GM23338 (cell line): ENCODE measurements at regions not wholly inside any gene's neighbourhood (a gene's known extent, or its start where the extent isn't known, plus 50 kb on each side); places are given as distances from the start of the nearest gene placed in this dataset.

Experiments
- ATAC-seq: fragments of 200-7000 bp; cut with Tn5 transposase; 3 replicates; pipeline ENCODE4 v1.9.1; 2020
- DNase-seq: peaks from one replicate; pipeline ENCODE4 v3.0.0-alpha.2; 2015; ENCODE audit warnings: low spot score
- H2AFZ ChIP-seq: fragments of 200-600 bp; sonication (generic); 2 replicates; pipeline ENCODE4 v1.8.0; 2016; ENCODE audit warnings: antibody characterized with exemption, mild to moderate bottlenecking, moderate library complexity
- H3F3A ChIP-seq: fragments of 200-600 bp; sonication (generic); replicated peaks from 2 replicates; pipeline ENCODE4 v1.8.0; 2017; ENCODE audit warnings: antibody characterized with exemption, mixed run types, low read depth
- H3K27ac ChIP-seq: fragments of 200-600 bp; sonication (generic); 2 replicates; pipeline ENCODE4 v1.6.1; 2016; ENCODE audit warnings: low read depth
- H3K27me3 ChIP-seq: fragments of 200-600 bp; sonication (generic); 2 replicates; pipeline ENCODE4 v1.8.0; 2016; ENCODE audit warnings: mild to moderate bottlenecking, mixed run types, moderate library complexity; ENCODE audit not compliant: insufficient read depth
- H3K36me3 ChIP-seq: fragments of 200-600 bp; sonication (generic); 2 replicates; pipeline ENCODE4 v1.8.0; 2016; ENCODE audit warnings: mild to moderate bottlenecking; ENCODE audit not compliant: insufficient read depth
- H3K4me1 ChIP-seq: fragments of 200-600 bp; sonication (generic); 2 replicates; pipeline ENCODE4 v1.8.0; 2016; ENCODE audit warnings: mild to moderate bottlenecking, moderate library complexity; ENCODE audit not compliant: insufficient read depth
- H3K4me2 ChIP-seq: fragments of 200-600 bp; sonication (generic); 2 replicates; pipeline ENCODE4 v1.7.1; 2017; ENCODE audit warnings: mixed run types
- H3K4me3 ChIP-seq: fragments of 200-600 bp; sonication (generic); 2 replicates; pipeline ENCODE4 v1.6.1; 2016; ENCODE audit warnings: mixed run types
- H3K79me2 ChIP-seq: fragments of 200-600 bp; sonication (generic); replicated peaks from 2 replicates; pipeline ENCODE4 v1.8.0; 2017; ENCODE audit warnings: mild to moderate bottlenecking; ENCODE audit not compliant: insufficient read depth
- H3K9me2 ChIP-seq: fragments of 200-600 bp; sonication (generic); 2 replicates; pipeline ENCODE4 v1.8.0; 2017; ENCODE audit not compliant: insufficient read depth
- H4K20me1 ChIP-seq: fragments of 200-600 bp; sonication (generic); replicated peaks from 2 replicates; pipeline ENCODE4 v1.8.0; 2017; ENCODE audit warnings: mild to moderate bottlenecking; ENCODE audit not compliant: insufficient read depth
- H3K27ac Mint-ChIP-seq: 2 replicates; pipeline ENCODE4 v1.8.0; 2020; ENCODE audit warnings: inconsistent platforms, mild to moderate bottlenecking, moderate library complexity, mixed read lengths
- H3K27me3 Mint-ChIP-seq: 3 replicates; pipeline ENCODE4 v1.8.0; 2022; ENCODE audit warnings: low read depth, mild to moderate bottlenecking, moderate library complexity, mixed read lengths, inconsistent platforms; ENCODE audit not compliant: insufficient read depth, poor library complexity
- H3K36me3 Mint-ChIP-seq: 3 replicates; pipeline ENCODE4 v1.8.0; 2021; ENCODE audit warnings: low read depth, mild to moderate bottlenecking, inconsistent platforms, moderate library complexity, mixed read lengths
- H3K4me1 Mint-ChIP-seq: 3 replicates; pipeline ENCODE4 v1.8.0; 2020; ENCODE audit warnings: mild to moderate bottlenecking, inconsistent platforms, mixed read lengths
- H3K4me3 Mint-ChIP-seq: 3 replicates; pipeline ENCODE4 v1.8.0; 2021; ENCODE audit warnings: moderate library complexity, mild to moderate bottlenecking, inconsistent platforms, mixed read lengths
- H3K9me3 Mint-ChIP-seq: 3 replicates; pipeline ENCODE4 v1.8.0; 2020; ENCODE audit warnings: moderate library complexity, mild to moderate bottlenecking, inconsistent platforms, mixed read lengths
- CREB1 ChIP-seq: fragments of 250-450 bp; sonication (Bioruptor Pico); IDR thresholded peaks from 2 replicates; pipeline ENCODE4 v1.5.0; 2020; ENCODE audit warnings: low read depth, mild to moderate bottlenecking, moderate library complexity
- CTCF ChIP-seq, 2 experiments: fragments of 200-600 bp in 1 of 2; sonication (generic) in 1 of 2; conservative IDR thresholded peaks; 2 replicates each; pipeline versions ENCODE4 v1.5.1 to v1.6.1; 2016 to 2017; ENCODE audit warnings: antibody characterized with exemption in 2 of 2, low read depth in 2 of 2, mild to moderate bottlenecking in 2 of 2, moderate library complexity in 1 of 2
- ETS1 ChIP-seq: IDR thresholded peaks from 2 replicates; pipeline ENCODE4 v1.6.1; 2016; ENCODE audit warnings: antibody characterized with exemption
- EZH2 ChIP-seq: fragments of 200-600 bp; sonication (generic); IDR thresholded peaks from one replicate; pipeline ENCODE4 v1.8.0; 2017; ENCODE audit warnings: antibody characterized with exemption, mild to moderate bottlenecking, low read depth; ENCODE audit not compliant: unreplicated experiment
- EZH2phosphoT487 ChIP-seq: fragments of 200-600 bp; sonication (generic); IDR thresholded peaks from one replicate; pipeline ENCODE4 v1.8.1; 2018; ENCODE audit warnings: antibody characterized with exemption; ENCODE audit not compliant: unreplicated experiment
- JUNB ChIP-seq: IDR thresholded peaks from one replicate; pipeline ENCODE4 v1.6.1; 2016; ENCODE audit warnings: antibody characterized with exemption; ENCODE audit not compliant: unreplicated experiment
- NANOG ChIP-seq: IDR thresholded peaks from 2 replicates; pipeline ENCODE4 v1.6.1; 2016; ENCODE audit warnings: antibody characterized with exemption, borderline replicate concordance
- POLR2AphosphoS5 ChIP-seq: IDR thresholded peaks from 2 replicates; pipeline ENCODE4 v1.6.1; 2016; ENCODE audit warnings: antibody characterized with exemption, low read depth
- REST ChIP-seq: IDR thresholded peaks from one replicate; pipeline ENCODE4 v1.6.1; 2018; ENCODE audit warnings: antibody characterized with exemption; ENCODE audit not compliant: unreplicated experiment
- STAT1 ChIP-seq: IDR thresholded peaks from one replicate; pipeline ENCODE4 v1.6.1; 2016; ENCODE audit warnings: antibody characterized with exemption; ENCODE audit not compliant: unreplicated experiment
- ZNF114 ChIP-seq: fragments of 250-450 bp; sonication (Bioruptor Pico); IDR thresholded peaks from 2 replicates; pipeline ENCODE4 v1.5.0; 2020; ENCODE audit warnings: mild to moderate bottlenecking, moderate library complexity
- ZNF331 ChIP-seq: fragments of 250-450 bp; sonication (Bioruptor Pico); IDR thresholded peaks from 2 replicates; pipeline ENCODE4 v1.5.0; 2020; ENCODE audit warnings: low read depth, mild to moderate bottlenecking, moderate library complexity
- ZNF462 ChIP-seq: fragments of 250-450 bp; sonication (Bioruptor Pico); IDR thresholded peaks from 2 replicates; pipeline ENCODE4 v1.5.0; 2020; ENCODE audit warnings: mild to moderate bottlenecking, moderate library complexity

- H3K9me3 Mint-ChIP-seq, result peaks cover 79% of the 10 kb centered on the region
- no peaks in the 10 kb centered on the region for H3K4me1 ChIP-seq
- no peak overlapping the region for H3K4me2 ChIP-seq
- no peak overlapping the region for H3K4me3 Mint-ChIP-seq
- H3K27me3 Mint-ChIP-seq, result peaks cover 2% of the 10 kb centered on the region
- no peaks in the 10 kb centered on the region for H3K27me3 ChIP-seq
- ATAC-seq, result no peak
- H2AFZ ChIP-seq, result no peak overlapping the region
- no peak for DNase-seq
- no peaks in the 10 kb centered on the region for H3F3A ChIP-seq
- no peaks in the 10 kb centered on the region for H3K4me1 Mint-ChIP-seq
- no peak overlapping the region for H3K27ac ChIP-seq
- no peaks in the 10 kb centered on the region for H3K36me3 ChIP-seq
- H3K9me2 ChIP-seq, result no peaks in the 10 kb centered on the region
- no peaks in the 10 kb centered on the region for H3K79me2 ChIP-seq
- H3K4me3 ChIP-seq, result no peak overlapping the region
- no peak overlapping the region for H3K27ac Mint-ChIP-seq
- no peaks in the 10 kb centered on the region for H4K20me1 ChIP-seq
- H3K36me3 Mint-ChIP-seq, result peaks cover 6% of the 10 kb centered on the region; the same call in 2 of the 3 replicates
- no peak for TF ChIP-seq EZH2
- no peak for TF ChIP-seq STAT1
- TF ChIP-seq EZH2phosphoT487, result no peak
- no peak for TF ChIP-seq JUNB
- no peak for TF ChIP-seq CREB1 (CRISPR knock-in tag)
- TF ChIP-seq NANOG, result no peak
- TF ChIP-seq ZNF114 (CRISPR knock-in tag), result no peak
- no peak for TF ChIP-seq CTCF (conservative IDR thresholded peaks at IDR 0.05; ENCODE audit: low read depth in 2 of 2)
- TF ChIP-seq ETS1, result no peak
- no peak for TF ChIP-seq REST
- no peak for TF ChIP-seq ZNF462 (CRISPR knock-in tag)
- TF ChIP-seq ZNF331 (CRISPR knock-in tag), result no peak
- TF ChIP-seq POLR2AphosphoS5, result no peak
These were observed 210.7 kb upstream of the API5 start for GRCh38 chr11:43101113-43101512.
